GDM1 (cell line): ENCODE measurements at regions not wholly inside any gene's neighbourhood (a gene's known extent, or its start where the extent isn't known, plus 50 kb on each side); places are given as distances from the start of the nearest gene placed in this dataset.
A peak's percentile ranks its signal among the peaks of the same experiment; 100 is the strongest.

ENCODE experiments used
- DNase-seq: peaks from one replicate; lab custom pipeline; 2025; lab: John Stamatoyannopoulos, UW

GRCh38 chr6:160899671-160900430 lies 91.7 kb upstream of the MAP3K4 start:
- DNase-seq, result no peak

- no peak for DNase-seq
These were observed 79.6 kb upstream of the MAP3K4 start for GRCh38 chr6:160911949-160912348.

- no peak for DNase-seq
These were observed 79.2 kb upstream of the MAP3K4 start for GRCh38 chr6:160912411-160912810.

- DNase-seq, result no peak
These were observed 74.0 kb upstream of the MAP3K4 start for GRCh38 chr6:160917572-160917971.

GRCh38 chr6:160919723-160920440 lies 71.7 kb upstream of the MAP3K4 start:
- DNase-seq, result no peak

GRCh38 chr6:160921095-160921494 lies 70.5 kb upstream of the MAP3K4 start:
- no peak for DNase-seq

GRCh38 chr6:160926281-160927276 lies 65.0 kb upstream of the MAP3K4 start:
- no peak for DNase-seq

- DNase-seq, result no peak
These were observed 64.2 kb upstream of the MAP3K4 start for GRCh38 chr6:160927416-160927815.

- DNase-seq, result no peak
These were observed 62.2 kb upstream of the MAP3K4 start for GRCh38 chr6:160929361-160929760.

- no peak for DNase-seq
These were observed 61.7 kb upstream of the MAP3K4 start for GRCh38 chr6:160929831-160930230.

GRCh38 chr6:160930547-160931377 lies 60.8 kb upstream of the MAP3K4 start:
- peak; percentile 16 for DNase-seq

- no peak for DNase-seq
These were observed 59.9 kb upstream of the MAP3K4 start for GRCh38 chr6:160931378-160932310.

- no peak for DNase-seq
These were observed 58.3 kb upstream of the MAP3K4 start for GRCh38 chr6:160933256-160933655.

- no peak for DNase-seq
These were observed 57.4 kb upstream of the MAP3K4 start for GRCh38 chr6:160934157-160934556.

GRCh38 chr6:160940197-160940596 lies 51.4 kb upstream of the MAP3K4 start:
- no peak for DNase-seq
